Upper lobe of left lung (tissue), 6 donors: ENCODE measurements at regions not wholly inside any gene's neighbourhood (a gene's known extent, or its start where the extent isn't known, plus 50 kb on each side); places are given as distances from the start of the nearest gene placed in this dataset.

Experiments used
- ATAC-seq, 2 donors: fragments of 200-7000 bp; cut with Tn5 transposase; one replicate each; pipeline ENCODE4 v1.9.1; 2022; ENCODE audit warnings: mild to moderate bottlenecking in 2 of 2, moderate library complexity in 2 of 2; ENCODE audit not compliant: low FRiP score in 2 of 2
- DNase-seq, 2 donors: peaks; one replicate each; pipeline ENCODE4 v3.0.0-alpha.2; 2019 to 2020
- H3K27ac ChIP-seq, 4 donors: fragments of 200-600 bp; sonication (generic); one replicate each; pipeline ENCODE4 v1.5.1; 2016 to 2019
- H3K27me3 ChIP-seq, 4 donors: fragments of 200-600 bp; sonication (generic); one replicate each; pipeline ENCODE4 v1.5.1; 2017 to 2019
- H3K36me3 ChIP-seq, 4 donors: fragments of 200-600 bp; sonication (generic); one replicate each; pipeline ENCODE4 v1.5.1; 2016 to 2019
- H3K4me1 ChIP-seq, 4 donors: fragments of 200-600 bp; sonication (generic); one replicate each; pipeline ENCODE4 v1.5.1; 2018 to 2019
- H3K4me3 ChIP-seq, 4 donors: fragments of 200-600 bp; sonication (generic); one replicate each; pipeline ENCODE4 v1.5.1; 2017 to 2019; ENCODE audit warnings: mild to moderate bottlenecking in 2 of 4, moderate library complexity in 1 of 4
- H3K9me3 ChIP-seq, 4 donors: fragments of 200-600 bp; sonication (generic); one replicate each; pipeline ENCODE4 v1.5.1; 2018 to 2019
- CTCF ChIP-seq, 6 experiments: fragments of 450-650 bp in 4 of 6; fragments of 200-600 bp in 2 of 6; sonication (generic) in 2 of 6; IDR thresholded peaks; one replicate each; pipeline ENCODE4 v1.5.1; 2016 to 2019; ENCODE audit warnings: antibody characterized with exemption in 6 of 6
- EP300 ChIP-seq, 4 donors: sonication (generic); formaldehyde crosslinking; IDR thresholded peaks; one replicate each; pipeline ENCODE4 v1.5.1; 2017; ENCODE audit warnings: antibody characterized with exemption in 4 of 4, control low read depth in 2 of 4
- POLR2A ChIP-seq, 4 donors: fragments of 450-650 bp; IDR thresholded peaks; one replicate each; pipeline ENCODE4 v1.5.1; 2016 to 2017; ENCODE audit warnings: antibody characterized with exemption in 4 of 4, mild to moderate bottlenecking in 2 of 4
- POLR2AphosphoS5 ChIP-seq, 2 donors: sonication (generic); formaldehyde crosslinking; IDR thresholded peaks; one replicate each; pipeline ENCODE4 v1.5.1; 2017; ENCODE audit warnings: antibody characterized with exemption in 2 of 2
- WGBS, 2 donors: methylation state at CpG; one replicate each; pipeline ENCODE4 v1.1.5; 2017 to 2018; 5-methylcytosine and 5-hydroxymethylcytosine counted together
- donor health status: DM: no; HTN: no; CAD: no; lungs with moderate emphysema.
- donor health status: DM: no; HTN: yes; CAD: no; lungs with severe emphysema.

GRCh38 chr20:11712639-11713160, 205.0 kb upstream of the BTBD3 start:
- 83 to 85% methylated on average over 3 of the region's 3 CpGs for WGBS, 2 donors
- ATAC-seq = no peak

GRCh38 chr20:11714886-11715285, 202.8 kb upstream of the BTBD3 start:
- Histone ChIP-seq H3K36me3 (no peaks in the 10 kb centered on the region), H3K4me3 (no peak overlapping the region), H3K27ac (no peak overlapping the region), H3K9me3 (no peaks in the 10 kb centered on the region), H3K4me1 (no peaks in the 10 kb centered on the region), H3K27me3 (no peaks in the 10 kb centered on the region)
- DNase-seq = no peak
- TF ChIP-seq CTCF (IDR thresholded peaks at IDR 0.05) = no peak
- TF ChIP-seq POLR2A (IDR thresholded peaks at IDR 0.05) = no peak
- TF ChIP-seq EP300 (IDR thresholded peaks at IDR 0.05) = no peak
- TF ChIP-seq POLR2AphosphoS5 (IDR thresholded peaks at IDR 0.05) = no peak
- ATAC-seq = no peak
- WGBS, 2 donors = 20 to 29% methylated on average over 2 of the region's 2 CpGs

More at GRCh38 chr20:11712639-11713160, 205.0 kb upstream of the BTBD3 start:
- no peak overlapping the region for H3K4me3 ChIP-seq
- DNase-seq = no peak
- TF ChIP-seq POLR2A (IDR thresholded peaks at IDR 0.05) (no peak), POLR2AphosphoS5 (IDR thresholded peaks at IDR 0.05) (no peak), EP300 (IDR thresholded peaks at IDR 0.05) (no peak), CTCF (IDR thresholded peaks at IDR 0.05) (no peak)
- no peaks in the 10 kb centered on the region for H3K9me3 ChIP-seq
- no peaks in the 10 kb centered on the region for H3K36me3 ChIP-seq
- H3K4me1 ChIP-seq = no peaks in the 10 kb centered on the region
- H3K27me3 ChIP-seq = no peaks in the 10 kb centered on the region
- H3K27ac ChIP-seq = no peak overlapping the region

GRCh38 chr20:11716239-11716944, 201.3 kb upstream of the BTBD3 start:
- H3K27ac ChIP-seq = no peak overlapping the region
- DNase-seq (no peak), ATAC-seq (no peak)
- H3K9me3 ChIP-seq = no peaks in the 10 kb centered on the region
- 54 to 69% methylated on average over 4 of the region's 4 CpGs for WGBS, 2 donors
- no peak overlapping the region for H3K4me3 ChIP-seq
- H3K36me3 ChIP-seq = no peaks in the 10 kb centered on the region
- no peaks in the 10 kb centered on the region for H3K4me1 ChIP-seq
- H3K27me3 ChIP-seq = no peaks in the 10 kb centered on the region
- TF ChIP-seq POLR2AphosphoS5 (IDR thresholded peaks at IDR 0.05) (no peak), EP300 (IDR thresholded peaks at IDR 0.05) (no peak), CTCF (IDR thresholded peaks at IDR 0.05) (no peak), POLR2A (IDR thresholded peaks at IDR 0.05) (no peak)

- TF ChIP-seq CTCF (IDR thresholded peaks at IDR 0.05) = no peak
- no peak for TF ChIP-seq POLR2AphosphoS5 (IDR thresholded peaks at IDR 0.05)
- TF ChIP-seq EP300 (IDR thresholded peaks at IDR 0.05) = no peak
- no peak for TF ChIP-seq POLR2A (IDR thresholded peaks at IDR 0.05)
- 90 to 91% methylated on average over 1 of the region's 1 CpG for WGBS, 2 donors
Measured at GRCh38 chr20:11716945-11717248, 200.8 kb upstream of the BTBD3 start.

GRCh38 chr20:11717562-11717961, 200.1 kb upstream of the BTBD3 start:
- WGBS, 2 donors = 90 to 100% methylated on average over 3 of the region's 3 CpGs
- H3K4me3 ChIP-seq = no peak overlapping the region
- no peak overlapping the region for H3K27ac ChIP-seq
- no peaks in the 10 kb centered on the region for H3K9me3 ChIP-seq
- no peaks in the 10 kb centered on the region for H3K36me3 ChIP-seq
- ATAC-seq (no peak), DNase-seq (no peak)
- H3K4me1 ChIP-seq = no peaks in the 10 kb centered on the region
- H3K27me3 ChIP-seq = no peaks in the 10 kb centered on the region
- no peak for TF ChIP-seq CTCF (IDR thresholded peaks at IDR 0.05)
- TF ChIP-seq EP300 (IDR thresholded peaks at IDR 0.05) = no peak
- no peak for TF ChIP-seq POLR2AphosphoS5 (IDR thresholded peaks at IDR 0.05)
- TF ChIP-seq POLR2A (IDR thresholded peaks at IDR 0.05) = no peak

More at GRCh38 chr20:11716945-11717248, 200.8 kb upstream of the BTBD3 start:
- no peak for DNase-seq
- Histone ChIP-seq H3K27ac (no peak overlapping the region), H3K4me3 (no peak overlapping the region), H3K36me3 (no peaks in the 10 kb centered on the region), H3K4me1 (no peaks in the 10 kb centered on the region), H3K27me3 (no peaks in the 10 kb centered on the region), H3K9me3 (no peaks in the 10 kb centered on the region)
- ATAC-seq = no peak
